GM21381 (cell line): ENCODE measurements at regions not wholly inside any gene's neighbourhood (a gene's known extent, or its start where the extent isn't known, plus 50 kb on each side); places are given as distances from the start of the nearest gene placed in this dataset.

ENCODE experiments used
- ATAC-seq: cut with Tn5 transposase; IDR thresholded peaks from one replicate; pipeline ENCODE4 v1.9.1; 2021; ENCODE audit warnings: mild to moderate bottlenecking, moderate library complexity; ENCODE audit not compliant: unreplicated experiment

DNA sequence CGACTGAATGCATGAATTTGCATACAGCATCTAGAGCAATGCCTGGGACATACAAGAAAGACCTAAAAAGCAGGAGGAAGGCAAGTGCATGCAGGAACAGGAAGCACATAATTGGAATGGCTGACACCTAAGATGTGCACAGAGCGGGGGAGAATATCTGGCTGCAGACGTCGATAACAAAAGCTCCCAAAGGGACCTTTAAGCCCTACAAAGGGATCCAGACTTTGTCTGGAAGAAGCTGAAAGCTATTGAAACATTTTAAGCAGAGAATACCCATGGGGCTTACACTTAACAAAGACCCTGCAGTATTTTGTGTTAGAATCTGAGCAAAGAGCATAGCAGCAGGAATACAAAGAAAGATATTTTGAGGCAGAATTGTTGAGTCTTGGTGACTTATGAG, 107.4 kb upstream of the CLDN10 start:
- no peak for ATAC-seq

- no peak for ATAC-seq
Measured at GRCh38 chr13:95447814-95448213, 104.7 kb upstream of the CLDN10 start.

GRCh38 chr13:95451656-95452055, 100.9 kb upstream of the CLDN10 start:
- no peak for ATAC-seq

GRCh38 chr13:95452375-95452774, 100.1 kb upstream of the CLDN10 start:
- ATAC-seq, result no peak

DNA sequence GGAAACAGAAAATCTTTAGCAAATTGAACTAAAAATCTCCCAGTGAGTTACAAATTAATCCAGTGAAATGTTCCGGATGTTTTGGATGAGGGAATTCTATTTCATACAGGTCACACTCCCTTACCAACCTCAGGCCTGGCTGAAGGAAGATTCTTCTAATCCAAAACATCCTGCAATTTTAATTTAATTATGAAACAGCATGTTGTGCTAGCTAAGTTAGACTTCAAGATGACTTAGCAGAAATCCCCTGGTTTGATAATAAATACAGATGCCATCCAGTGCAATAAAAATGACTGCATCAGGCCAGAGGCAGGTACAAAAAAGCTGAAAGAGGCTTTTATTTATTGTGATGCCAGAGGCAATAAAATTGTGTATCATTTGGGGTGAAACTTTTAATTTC, 96.7 kb upstream of the CLDN10 start:
- no peak for ATAC-seq

GRCh38 chr13:95456815-95457214, 95.7 kb upstream of the CLDN10 start:
- peak; percentile 9 for ATAC-seq

DNA sequence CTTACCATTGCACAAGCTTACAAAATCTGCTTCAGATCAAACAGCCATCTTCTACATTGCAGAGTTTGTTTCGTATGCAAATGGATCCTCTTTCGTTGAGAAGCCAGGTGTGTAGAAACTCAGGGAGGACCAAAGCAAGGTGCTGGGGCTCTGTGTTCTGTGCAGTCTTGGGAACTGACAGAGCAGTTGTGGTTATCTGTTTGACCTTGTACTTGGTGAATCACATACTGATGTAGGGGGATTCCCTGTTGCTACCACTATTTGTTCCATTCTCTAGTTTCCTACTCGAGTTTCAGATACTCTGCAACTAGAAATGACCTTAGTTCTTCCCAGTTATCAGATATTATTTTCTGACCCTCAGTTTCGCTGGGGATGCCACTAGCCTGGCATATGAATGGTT, 95.2 kb upstream of the CLDN10 start:
- ATAC-seq, result peak; percentile 99

- ATAC-seq, result no peak
Measured at GRCh38 chr13:95462801-95463200, 89.7 kb upstream of the CLDN10 start.

DNA sequence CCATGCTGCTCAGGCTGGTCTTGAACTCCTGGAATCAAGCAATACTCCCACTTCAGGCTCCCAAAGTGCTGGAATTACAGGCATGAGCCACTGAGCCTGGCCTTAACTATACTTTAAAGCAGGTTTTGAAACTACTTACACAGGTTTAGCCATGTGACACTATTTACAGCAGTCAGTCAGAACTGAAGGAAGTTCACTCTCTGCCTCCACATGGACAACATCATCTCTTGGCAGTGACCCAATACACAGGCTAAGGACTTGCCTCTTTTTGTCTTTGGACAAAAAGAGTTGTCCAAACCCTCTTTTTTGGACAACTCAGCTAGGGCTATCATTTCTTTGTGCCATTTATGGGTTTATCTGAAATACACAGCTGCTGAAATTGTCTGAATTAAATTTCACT, 89.0 kb upstream of the CLDN10 start:
- no peak for ATAC-seq

DNA sequence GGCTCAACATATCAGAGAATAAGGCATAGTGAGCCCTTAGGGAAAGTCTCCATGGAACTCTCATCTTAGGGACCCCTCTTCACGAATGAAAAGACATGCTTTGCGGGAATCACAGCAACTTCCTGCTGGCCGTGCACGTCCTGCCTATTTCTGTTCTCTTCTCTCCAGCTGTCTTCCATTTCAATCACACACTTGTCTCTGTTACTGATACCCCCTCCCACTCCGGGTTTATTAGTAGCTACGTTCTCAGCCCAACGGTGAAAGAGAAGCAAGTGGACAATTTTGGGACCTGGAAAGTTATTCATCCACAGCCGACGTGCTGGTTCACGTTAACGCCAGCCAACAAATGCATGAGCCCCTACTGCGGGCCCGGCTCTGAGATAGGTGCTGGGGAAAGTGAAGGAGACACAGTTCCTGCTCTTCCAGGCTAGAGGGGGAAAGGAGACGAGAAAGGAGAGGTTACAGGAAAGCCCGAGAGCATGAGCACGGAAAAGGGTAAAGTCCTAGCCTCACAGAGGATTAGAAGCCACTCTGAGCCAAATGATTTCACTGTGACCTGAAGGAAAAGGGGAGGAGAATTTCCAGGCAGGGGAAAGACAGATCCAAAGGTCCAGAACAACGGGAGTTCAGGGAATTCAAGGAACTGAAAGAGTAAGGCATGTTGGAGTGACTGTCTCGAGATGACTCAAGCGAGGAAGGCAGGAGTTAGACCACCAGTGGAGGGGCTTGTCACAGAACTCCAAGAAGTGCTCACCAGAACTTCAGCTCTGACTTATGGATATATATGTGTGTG, 81.8 kb upstream of the CLDN10 start:
- ATAC-seq, result no peak

DNA sequence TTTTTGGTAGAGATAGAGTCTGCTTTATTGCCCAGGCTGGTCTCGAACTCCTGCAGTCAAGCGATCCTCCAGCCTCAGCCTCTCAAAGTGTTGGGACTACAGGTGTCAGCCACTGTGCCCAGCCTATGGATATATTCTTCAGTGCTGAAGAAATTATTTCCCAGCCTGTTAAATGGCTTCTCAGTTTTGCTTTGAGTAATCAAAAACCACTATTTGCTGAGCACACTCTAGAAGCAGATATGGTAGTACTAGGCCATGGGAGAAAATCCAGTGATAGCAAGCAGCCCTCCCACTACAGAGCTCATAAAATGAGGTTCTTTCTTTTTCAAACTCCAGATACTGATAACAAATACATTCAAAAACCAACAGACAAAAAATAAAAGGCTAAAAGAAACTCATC, 80.6 kb upstream of the CLDN10 start:
- no peak for ATAC-seq

- no peak for ATAC-seq
Measured at GRCh38 chr13:95474992-95475391, 77.5 kb upstream of the CLDN10 start.

- no peak for ATAC-seq
Measured at GRCh38 chr13:95477187-95477586, 75.3 kb upstream of the CLDN10 start.

- ATAC-seq, result no peak
Measured at GRCh38 chr13:95479731-95480130, 72.8 kb upstream of the CLDN10 start.

- ATAC-seq, result peak; percentile 67
Measured at GRCh38 chr13:95480131-95480545, 72.4 kb upstream of the CLDN10 start.

DNA sequence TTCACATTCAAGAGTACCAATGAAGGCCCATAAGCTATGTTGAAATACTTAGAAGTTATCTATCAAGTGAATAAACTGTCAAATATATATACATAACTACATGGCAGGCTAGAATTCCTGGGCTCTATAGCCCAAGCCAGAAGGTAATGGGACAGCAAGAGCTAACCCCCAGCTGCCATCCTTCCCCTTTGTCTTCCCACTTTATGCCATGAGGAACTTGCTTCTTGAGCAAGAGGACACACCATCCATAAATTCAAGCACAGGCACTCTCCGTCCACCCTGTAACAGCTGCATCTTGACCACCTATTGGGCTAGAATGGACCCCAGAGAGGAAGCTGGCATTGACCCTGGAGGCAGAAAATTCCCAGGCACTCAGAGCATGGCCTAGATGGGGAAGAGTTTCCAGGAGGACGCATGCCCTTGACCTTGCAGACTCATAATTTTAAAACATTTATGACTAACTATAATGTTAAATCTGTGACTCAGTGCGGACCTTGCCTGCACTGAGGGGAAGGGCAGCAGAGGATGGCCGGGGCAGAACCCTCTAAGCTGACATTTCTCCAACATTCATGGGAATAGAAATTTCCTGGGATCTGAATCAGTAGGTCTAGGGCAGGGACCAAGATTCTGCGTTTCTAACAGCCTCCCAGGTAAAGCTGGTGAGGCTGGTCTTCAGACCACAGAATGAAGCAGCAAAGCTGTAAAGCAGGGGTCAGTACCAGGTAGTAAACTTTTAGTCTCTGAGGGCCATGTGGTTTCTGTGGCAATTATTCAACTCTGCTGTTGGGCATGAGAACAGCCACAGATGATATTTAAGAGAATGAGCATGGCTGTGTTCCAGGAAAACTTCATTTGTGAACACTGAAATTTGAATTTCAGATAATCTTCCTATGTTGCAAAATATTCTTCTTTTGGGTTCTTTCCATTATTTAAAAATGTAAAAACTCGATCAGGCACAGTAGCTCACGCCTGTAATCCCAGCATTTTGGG, 71.4 kb upstream of the CLDN10 start:
- ATAC-seq, result no peak

DNA sequence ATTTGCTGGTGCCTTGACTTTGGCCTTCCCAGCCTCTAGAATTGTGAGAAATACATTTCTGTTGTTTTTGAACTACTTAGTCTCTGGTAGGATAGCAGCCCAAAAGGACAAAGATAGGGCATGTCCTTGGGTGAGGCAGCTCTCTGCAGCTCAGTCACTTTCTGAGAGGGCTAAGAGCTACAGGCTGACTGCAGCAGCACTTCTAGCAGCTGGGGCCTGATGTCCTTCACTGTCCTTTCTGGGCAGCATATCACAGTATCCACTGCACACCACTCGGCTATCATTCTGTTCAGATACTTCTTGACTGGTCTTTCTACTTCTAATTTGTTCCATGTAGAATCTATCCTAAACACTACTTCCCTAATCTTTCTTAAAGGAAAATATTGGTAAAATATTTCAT, 68.5 kb upstream of the CLDN10 start:
- ATAC-seq, result no peak

GRCh38 chr13:95485045-95485517, 67.4 kb upstream of the CLDN10 start:
- ATAC-seq, result no peak

DNA sequence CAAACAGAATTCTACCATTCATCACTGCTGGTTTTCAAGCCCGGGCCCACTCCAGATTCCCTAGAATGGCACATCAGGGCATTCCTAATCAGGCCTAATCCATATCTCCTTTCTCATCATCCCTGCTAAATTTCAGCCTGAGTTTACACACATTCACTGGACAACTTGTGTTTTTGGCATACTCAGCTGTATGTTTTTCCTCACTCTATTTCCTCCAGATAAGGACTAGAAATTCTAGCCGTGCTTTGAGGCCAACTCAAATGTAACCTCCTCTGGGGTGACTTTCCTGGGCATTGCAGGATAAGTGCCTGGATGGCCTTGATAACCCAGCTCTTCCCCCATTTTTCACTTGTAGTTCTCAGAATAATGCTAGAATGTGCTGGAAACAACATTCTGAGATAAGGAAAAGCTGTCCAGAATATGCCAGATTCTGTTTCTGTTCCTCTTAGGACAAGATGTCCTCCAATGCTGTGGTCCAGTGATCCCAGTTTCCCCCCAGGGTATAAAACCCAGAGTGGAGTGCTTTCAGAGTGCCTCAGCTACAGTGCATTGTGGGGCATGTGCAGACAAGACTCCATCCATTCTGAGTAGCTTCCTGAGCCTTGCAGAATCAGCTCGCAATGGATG, 66.9 kb upstream of the CLDN10 start:
- ATAC-seq, result no peak

GRCh38 chr13:95492044-95492801, 60.3 kb upstream of the CLDN10 start:
- ATAC-seq, result no peak
